ENCODE measurements at regions not wholly inside any gene's neighbourhood (a gene's known extent, or its start where the extent isn't known, plus 50 kb on each side); places are given as distances from the start of the nearest gene placed in this dataset.

GRCh38 chr6:99099243-99099642 is 151.5 kb upstream of the FBXL4 start:
- TF ChIP-seq CTCF (conservative IDR thresholded peaks at IDR 0.05) (no peak), ZFX (IDR thresholded peaks at IDR 0.05) (no peak)
